ENCODE measurements at regions not wholly inside any gene's neighbourhood (a gene's known extent, or its start where the extent isn't known, plus 50 kb on each side); places are given as distances from the start of the nearest gene placed in this dataset.

- TF ChIP-seq POLR2A (IDR thresholded peaks at IDR 0.05) (no peak), CTCF (IDR thresholded peaks at IDR 0.05) (no peak), POLR2AphosphoS5 (IDR thresholded peaks at IDR 0.05) (no peak)
Measured at GRCh38 chr5:133701871-133702270, 89.5 kb upstream of the FSTL4 start.
